PC-3 (cell line): ENCODE measurements at regions not wholly inside any gene's neighbourhood (a gene's known extent, or its start where the extent isn't known, plus 50 kb on each side); places are given as distances from the start of the nearest gene placed in this dataset.
"Not testable (repeated sequence)": the region's sequence is repeated elsewhere in the genome, so short reads cannot be mapped to it uniquely, and the experiment has no call there.

ENCODE experiments used
- ATAC-seq: fragments of 200-7000 bp; cut with Tn5 transposase; 2 replicates; pipeline ENCODE4 v1.9.1; 2020; ENCODE audit warnings: mild to moderate bottlenecking, moderate library complexity
- BruUV-seq: library from RNA; stranded (reverse); fragments of 400-500 nt; replicated peaks from 2 replicates; lab custom pipeline; 2021; lab: Mats Ljungman, UMichigan
- CTCF ChIA-PET: fragments of 300-600 bp; sonication (Branson Sonifier 250); formaldehyde crosslinking; loops from one replicate; lab custom pipeline; 2022; ENCODE audit warnings: antibody characterized with exemption; lab: Charles Lee
- POLR2A ChIA-PET: fragments of 300-600 bp; sonication (Branson Sonifier 250); formaldehyde crosslinking; loops from one replicate; lab custom pipeline; 2022; ENCODE audit warnings: antibody characterized with exemption; ENCODE audit not compliant: unreplicated experiment; lab: Charles Lee
- DNase-seq: peaks from one replicate; pipeline ENCODE4 v3.0.0-alpha.2; 2015
- H2AFZ ChIP-seq: fragments of 300-600 bp; sonication (generic); 2 replicates; pipeline ENCODE4 v1.6.0; 2016; ENCODE audit warnings: antibody characterized with exemption, low read length
- H3F3A ChIP-seq: fragments of 300-600 bp; sonication (generic); one replicate; pipeline ENCODE4 v1.6.0; 2017; ENCODE audit warnings: antibody characterized with exemption, low read length, control low read depth, mild to moderate bottlenecking; ENCODE audit not compliant: unreplicated experiment
- H3K27ac ChIP-seq: fragments of 300-600 bp; sonication (generic); 2 replicates; pipeline ENCODE4 v1.5.1; 2016; ENCODE audit warnings: mild to moderate bottlenecking, low read length
- H3K27me3 ChIP-seq: fragments of 300-600 bp; sonication (generic); 2 replicates; pipeline ENCODE4 v1.6.1; 2016; ENCODE audit warnings: low read length, mixed read lengths
- H3K36me3 ChIP-seq: fragments of 300-600 bp; sonication (generic); 2 replicates; pipeline ENCODE4 v1.6.1; 2016; ENCODE audit warnings: low read depth, mixed run types, low read length, mixed read lengths
- H3K4me1 ChIP-seq: fragments of 300-600 bp; sonication (generic); 2 replicates; pipeline ENCODE4 v1.5.1; 2016; ENCODE audit warnings: low read length; ENCODE audit not compliant: insufficient read depth
- H3K4me2 ChIP-seq: fragments of 300-600 bp; sonication (generic); 2 replicates; pipeline ENCODE4 v1.6.0; 2016; ENCODE audit warnings: low read length
- H3K4me3 ChIP-seq: fragments of 300-600 bp; sonication (generic); 2 replicates; pipeline ENCODE4 v1.5.1; 2016; ENCODE audit warnings: mild to moderate bottlenecking, low read length, mixed read lengths
- H3K79me2 ChIP-seq: fragments of 300-600 bp; sonication (generic); 2 replicates; pipeline ENCODE4 v1.6.1; 2017; ENCODE audit warnings: low read length, mixed read lengths
- H3K9ac ChIP-seq: fragments of 300-600 bp; sonication (generic); 2 replicates; pipeline ENCODE4 v1.6.0; 2016; ENCODE audit warnings: mild to moderate bottlenecking, low read length
- H3K9me2 ChIP-seq: fragments of 300-600 bp; sonication (generic); replicated peaks from 2 replicates; pipeline ENCODE4 v1.6.1; 2016; ENCODE audit warnings: mixed run types, low read length, mixed read lengths
- H3K9me3 ChIP-seq: fragments of 300-600 bp; sonication (generic); 2 replicates; pipeline ENCODE4 v1.6.1; 2016; ENCODE audit warnings: low read length, mixed read lengths
- H4K20me1 ChIP-seq: fragments of 300-600 bp; sonication (generic); 2 replicates; pipeline ENCODE4 v1.6.1; 2016; ENCODE audit warnings: low read length, mixed read lengths
- CTCF ChIP-seq: fragments of 300-600 bp; sonication (generic); conservative IDR thresholded peaks from 2 replicates; pipeline ENCODE4 v1.5.1; 2017; ENCODE audit warnings: antibody characterized with exemption, low read depth, mild to moderate bottlenecking, low read length
- EZH2 ChIP-seq: fragments of 300-600 bp; sonication (generic); IDR thresholded peaks from one replicate; pipeline ENCODE4 v1.6.1; 2017; ENCODE audit warnings: antibody characterized with exemption, mild to moderate bottlenecking, low read length; ENCODE audit not compliant: unreplicated experiment
- EZH2phosphoT487 ChIP-seq: fragments of 300-600 bp; sonication (generic); IDR thresholded peaks from 2 replicates; pipeline ENCODE4 v1.6.1; 2018; ENCODE audit warnings: mild to moderate bottlenecking, antibody characterized with exemption, low read length, borderline replicate concordance
- intact Hi-C: fragments of 100-400 bp; cut with micrococcal nuclease; formaldehyde crosslinking; loops from 2 replicates; pipeline ENCODE4 v1.9.0; 2023

GRCh38 chr1:161432091-161432490, 64.4 kb upstream of the CFAP126 start:
- Histone ChIP-seq H3K27ac (no peak overlapping the region), H3K4me2 (no peak overlapping the region), H3K9ac (no peak overlapping the region), H3F3A (no peaks in the 10 kb centered on the region), H4K20me1 (no peaks in the 10 kb centered on the region), H3K9me2 (no peaks in the 10 kb centered on the region), H2AFZ (no peak overlapping the region), H3K4me1 (no peaks in the 10 kb centered on the region), H3K79me2 (no peaks in the 10 kb centered on the region), H3K4me3 (no peak overlapping the region), H3K27me3 (no peaks in the 10 kb centered on the region), H3K36me3 (no peaks in the 10 kb centered on the region), H3K9me3 (no peaks in the 10 kb centered on the region)
- ChIA-PET CTCF (no interaction called here), POLR2A (interaction anchor here (0.6 kb wide), 1 partner anchor 230 kb away, joined by 11 read pairs; the partner anchor contains the start of gene NDUFS2)
- DNase-seq: no peak
- no peak for ATAC-seq
- intact Hi-C loops: loop anchor here (10.0 kb wide), 1 partner anchor 47 kb away; no protein-coding TSS in a partner anchor
- TF ChIP-seq EZH2phosphoT487 (no peak), CTCF (no peak), EZH2 (no peak)
- BruUV-seq: no TSS peak

GRCh38 chr1:161427733-161428516, 60.2 kb upstream of the CFAP126 start:
- Histone ChIP-seq H4K20me1 (no peaks in the 10 kb centered on the region), H3K9me3 (no peaks in the 10 kb centered on the region), H3K4me3 (no peak overlapping the region), H3K4me1 (no peaks in the 10 kb centered on the region), H2AFZ (no peak overlapping the region), H3K4me2 (no peak overlapping the region), H3K79me2 (no peaks in the 10 kb centered on the region), H3K36me3 (no peaks in the 10 kb centered on the region), H3K27me3 (no peaks in the 10 kb centered on the region), H3K9ac (no peak overlapping the region), H3K9me2 (no peaks in the 10 kb centered on the region), H3F3A (no peaks in the 10 kb centered on the region), H3K27ac (no peak overlapping the region)
- ATAC-seq (no peak), DNase-seq (no peak)
- ChIA-PET POLR2A (no interaction called here), CTCF (no interaction called here)
- intact Hi-C loops: no loop called here
- TF ChIP-seq EZH2: no peak
- no peak for TF ChIP-seq EZH2phosphoT487
- TF ChIP-seq CTCF: no peak
- BruUV-seq: no TSS peak

- H2AFZ ChIP-seq, DNase-seq, POLR2A ChIA-PET, H3K9ac ChIP-seq, H3F3A ChIP-seq, H3K9me3 ChIP-seq, H3K4me3 ChIP-seq, H3K27me3 ChIP-seq, BruUV-seq, intact Hi-C loops, H3K4me2 ChIP-seq, CTCF ChIA-PET, H3K27ac ChIP-seq, H3K79me2 ChIP-seq, H3K36me3 ChIP-seq, H3K4me1 ChIP-seq, H4K20me1 ChIP-seq, ATAC-seq, H3K9me2 ChIP-seq: not testable (repeated sequence)
Measured at GRCh38 chr1:161422914-161423313, 55.2 kb upstream of the CFAP126 start.
